ENCODE measurements at regions not wholly inside any gene's neighbourhood (a gene's known extent, or its start where the extent isn't known, plus 50 kb on each side); places are given as distances from the start of the nearest gene placed in this dataset.

- H3K27ac ChIP-seq (ENCODE audit: low read depth, low read length) = no peak overlapping the region
- no peaks in the 10 kb centered on the region for H3K36me3 ChIP-seq (ENCODE audit: control insufficient read depth, insufficient read depth, low read length)
- H3K4me3 ChIP-seq (ENCODE audit: low read length) = no peak overlapping the region
- no peaks in the 10 kb centered on the region for H3K27me3 ChIP-seq (ENCODE audit: control insufficient read depth, insufficient read depth, low read length)
- H3K4me1 ChIP-seq (ENCODE audit: control insufficient read depth, insufficient read depth, low read length) = no peaks in the 10 kb centered on the region
- no peak overlapping the region for H3K9ac ChIP-seq (ENCODE audit: low read length)
These were observed 992.3 kb downstream of the BRD1 start for GRCh38 chr22:48835364-48835763.

GRCh38 chr22:48834404-48834803, 993.3 kb downstream of the BRD1 start:
- Histone ChIP-seq H3K36me3 (ENCODE audit: control insufficient read depth, insufficient read depth, low read length) (no peaks in the 10 kb centered on the region), H3K9ac (ENCODE audit: low read length) (no peak overlapping the region), H3K27ac (ENCODE audit: low read depth, low read length) (no peak overlapping the region), H3K27me3 (ENCODE audit: control insufficient read depth, insufficient read depth, low read length) (no peaks in the 10 kb centered on the region), H3K4me3 (ENCODE audit: low read length) (no peak overlapping the region), H3K4me1 (ENCODE audit: control insufficient read depth, insufficient read depth, low read length) (no peaks in the 10 kb centered on the region)

- H3K9ac ChIP-seq (ENCODE audit: low read length) = no peak overlapping the region
- no peaks in the 10 kb centered on the region for H3K36me3 ChIP-seq (ENCODE audit: control insufficient read depth, insufficient read depth, low read length)
- no peak overlapping the region for H3K4me3 ChIP-seq (ENCODE audit: low read length)
- H3K27me3 ChIP-seq (ENCODE audit: control insufficient read depth, insufficient read depth, low read length) = peaks cover 3% of the 10 kb centered on the region
- no peak overlapping the region for H3K27ac ChIP-seq (ENCODE audit: low read depth, low read length)
- H3K4me1 ChIP-seq (ENCODE audit: control insufficient read depth, insufficient read depth, low read length) = no peaks in the 10 kb centered on the region
These were observed 995.1 kb downstream of the BRD1 start for GRCh38 chr22:48832592-48832991.

GRCh38 chr22:48829908-48830307, 997.8 kb downstream of the BRD1 start:
- no peak overlapping the region for H3K4me3 ChIP-seq (ENCODE audit: low read length)
- no peaks in the 10 kb centered on the region for H3K36me3 ChIP-seq (ENCODE audit: control insufficient read depth, insufficient read depth, low read length)
- H3K27ac ChIP-seq (ENCODE audit: low read depth, low read length) = no peak overlapping the region
- no peaks in the 10 kb centered on the region for H3K4me1 ChIP-seq (ENCODE audit: control insufficient read depth, insufficient read depth, low read length)
- peaks cover 3% of the 10 kb centered on the region for H3K27me3 ChIP-seq (ENCODE audit: control insufficient read depth, insufficient read depth, low read length)
- no peak overlapping the region for H3K9ac ChIP-seq (ENCODE audit: low read length)

- no peak overlapping the region for H3K27ac ChIP-seq (ENCODE audit: low read depth, low read length)
- H3K36me3 ChIP-seq (ENCODE audit: control insufficient read depth, insufficient read depth, low read length) = no peaks in the 10 kb centered on the region
- H3K4me1 ChIP-seq (ENCODE audit: control insufficient read depth, insufficient read depth, low read length) = no peaks in the 10 kb centered on the region
- H3K27me3 ChIP-seq (ENCODE audit: control insufficient read depth, insufficient read depth, low read length) = peaks cover 3% of the 10 kb centered on the region
- no peak overlapping the region for H3K9ac ChIP-seq (ENCODE audit: low read length)
- H3K4me3 ChIP-seq (ENCODE audit: low read length) = no peak overlapping the region
These were observed 999.0 kb downstream of the BRD1 start for GRCh38 chr22:48828688-48829087.

- Histone ChIP-seq H3K36me3 (ENCODE audit: control insufficient read depth, insufficient read depth, low read length) (no peaks in the 10 kb centered on the region), H3K9ac (ENCODE audit: low read length) (no peak overlapping the region), H3K4me1 (ENCODE audit: control insufficient read depth, insufficient read depth, low read length) (no peaks in the 10 kb centered on the region), H3K27me3 (ENCODE audit: control insufficient read depth, insufficient read depth, low read length) (peaks cover 3% of the 10 kb centered on the region), H3K4me3 (ENCODE audit: low read length) (no peak overlapping the region), H3K27ac (ENCODE audit: low read depth, low read length) (no peak overlapping the region)
These were observed 999.6 kb downstream of the BRD1 start for GRCh38 chr22:48827904-48828555.

- Histone ChIP-seq H3K27me3 (ENCODE audit: control insufficient read depth, insufficient read depth, low read length) (peaks cover 3% of the 10 kb centered on the region), H3K4me1 (ENCODE audit: control insufficient read depth, insufficient read depth, low read length) (no peaks in the 10 kb centered on the region)
These were observed 1000.3 kb downstream of the BRD1 start for GRCh38 chr22:48827268-48827846.

GRCh38 chr22:48826546-48826945, 1001.1 kb downstream of the BRD1 start:
- H3K4me1 ChIP-seq (ENCODE audit: control insufficient read depth, insufficient read depth, low read length) = no peaks in the 10 kb centered on the region
- no peaks in the 10 kb centered on the region for H3K36me3 ChIP-seq (ENCODE audit: control insufficient read depth, insufficient read depth, low read length)
- no peak overlapping the region for H3K9ac ChIP-seq (ENCODE audit: low read length)
- peaks cover 3% of the 10 kb centered on the region for H3K27me3 ChIP-seq (ENCODE audit: control insufficient read depth, insufficient read depth, low read length)
- H3K4me3 ChIP-seq (ENCODE audit: low read length) = no peak overlapping the region
- H3K27ac ChIP-seq (ENCODE audit: low read depth, low read length) = no peak overlapping the region

More at GRCh38 chr22:48827268-48827846, 1000.3 kb downstream of the BRD1 start:
- H3K9ac ChIP-seq (ENCODE audit: low read length) = no peak overlapping the region
- no peak overlapping the region for H3K27ac ChIP-seq (ENCODE audit: low read depth, low read length)
- no peaks in the 10 kb centered on the region for H3K36me3 ChIP-seq (ENCODE audit: control insufficient read depth, insufficient read depth, low read length)
- no peak overlapping the region for H3K4me3 ChIP-seq (ENCODE audit: low read length)

- peaks cover 3% of the 10 kb centered on the region for H3K27me3 ChIP-seq (ENCODE audit: control insufficient read depth, insufficient read depth, low read length)
- no peaks in the 10 kb centered on the region for H3K4me1 ChIP-seq (ENCODE audit: control insufficient read depth, insufficient read depth, low read length)
- H3K27ac ChIP-seq (ENCODE audit: low read depth, low read length) = no peak overlapping the region
- H3K4me3 ChIP-seq (ENCODE audit: low read length) = no peak overlapping the region
- H3K36me3 ChIP-seq (ENCODE audit: control insufficient read depth, insufficient read depth, low read length) = no peaks in the 10 kb centered on the region
- no peak overlapping the region for H3K9ac ChIP-seq (ENCODE audit: low read length)
These were observed 1001.7 kb downstream of the BRD1 start for GRCh38 chr22:48825802-48826520.

GRCh38 chr22:48824712-48825651, 1002.7 kb downstream of the BRD1 start:
- Histone ChIP-seq H3K4me1 (ENCODE audit: control insufficient read depth, insufficient read depth, low read length) (no peaks in the 10 kb centered on the region), H3K27me3 (ENCODE audit: control insufficient read depth, insufficient read depth, low read length) (peaks cover 3% of the 10 kb centered on the region), H3K9ac (ENCODE audit: low read length) (no peak overlapping the region), H3K4me3 (ENCODE audit: low read length) (no peak overlapping the region), H3K36me3 (ENCODE audit: control insufficient read depth, insufficient read depth, low read length) (no peaks in the 10 kb centered on the region), H3K27ac (ENCODE audit: low read depth, low read length) (no peak overlapping the region)

- no peaks in the 10 kb centered on the region for H3K4me1 ChIP-seq (ENCODE audit: control insufficient read depth, insufficient read depth, low read length)
- H3K36me3 ChIP-seq (ENCODE audit: control insufficient read depth, insufficient read depth, low read length) = no peaks in the 10 kb centered on the region
- H3K27me3 ChIP-seq (ENCODE audit: control insufficient read depth, insufficient read depth, low read length) = peaks cover 3% of the 10 kb centered on the region
- H3K4me3 ChIP-seq (ENCODE audit: low read length) = no peak overlapping the region
- no peak overlapping the region for H3K27ac ChIP-seq (ENCODE audit: low read depth, low read length)
- no peak overlapping the region for H3K9ac ChIP-seq (ENCODE audit: low read length)
These were observed 1003.7 kb downstream of the BRD1 start for GRCh38 chr22:48823941-48824340.
